Fibroblast of the conjunctiva (primary cell): ENCODE measurements at regions not wholly inside any gene's neighbourhood (a gene's known extent, or its start where the extent isn't known, plus 50 kb on each side); places are given as distances from the start of the nearest gene placed in this dataset.
"Not testable (repeated sequence)": the region's sequence is repeated elsewhere in the genome, so short reads cannot be mapped to it uniquely, and the experiment has no call there.

Source experiments
- DNase-seq: peaks from one replicate; pipeline ENCODE4 v3.0.0-alpha.2; 2010; ENCODE audit warnings: low read depth

- no peak for DNase-seq
These were observed 144.1 kb upstream of the PDE7B start for GRCh38 chr6:135707426-135707825.

- no peak for DNase-seq
These were observed 141.5 kb upstream of the PDE7B start for GRCh38 chr6:135710042-135710441.

- DNase-seq = no peak
These were observed 129.3 kb upstream of the PDE7B start for GRCh38 chr6:135722190-135722589.

- peak; percentile 47 for DNase-seq
These were observed 128.8 kb upstream of the PDE7B start for GRCh38 chr6:135722679-135723078.

- no peak for DNase-seq
These were observed 122.9 kb upstream of the PDE7B start for GRCh38 chr6:135728589-135728988.

- no peak for DNase-seq
These were observed 120.4 kb upstream of the PDE7B start for GRCh38 chr6:135731116-135731515.

GRCh38 chr6:135736351-135736750, 115.2 kb upstream of the PDE7B start:
- DNase-seq = not testable (repeated sequence)

GRCh38 chr6:135738636-135739035, 112.9 kb upstream of the PDE7B start:
- no peak for DNase-seq

GRCh38 chr6:135739288-135739687, 112.2 kb upstream of the PDE7B start:
- no peak for DNase-seq

- no peak for DNase-seq
These were observed 110.9 kb upstream of the PDE7B start for GRCh38 chr6:135740580-135740979.

GRCh38 chr6:135743476-135743875, 108.0 kb upstream of the PDE7B start:
- DNase-seq = no peak

- no peak for DNase-seq
These were observed 103.3 kb upstream of the PDE7B start for GRCh38 chr6:135748189-135748588.

- no peak for DNase-seq
These were observed 101.4 kb upstream of the PDE7B start for GRCh38 chr6:135750081-135750480.

- no peak for DNase-seq
These were observed 98.3 kb upstream of the PDE7B start for GRCh38 chr6:135753196-135753595.

GRCh38 chr6:135759831-135760230, 91.7 kb upstream of the PDE7B start:
- no peak for DNase-seq

GRCh38 chr6:135774006-135774405, 77.5 kb upstream of the PDE7B start:
- DNase-seq = no peak

GRCh38 chr6:135779213-135779612, 72.3 kb upstream of the PDE7B start:
- DNase-seq = no peak

GRCh38 chr6:135780326-135780725, 71.2 kb upstream of the PDE7B start:
- DNase-seq = no peak

GRCh38 chr6:135782546-135782945, 69.0 kb upstream of the PDE7B start:
- no peak for DNase-seq

GRCh38 chr6:135784507-135784906, 67.0 kb upstream of the PDE7B start:
- no peak for DNase-seq

- DNase-seq = no peak
These were observed 62.0 kb upstream of the PDE7B start for GRCh38 chr6:135789375-135790050.

GRCh38 chr6:135791441-135791840, 60.1 kb upstream of the PDE7B start:
- DNase-seq = no peak

GRCh38 chr6:135796643-135797305, 54.7 kb upstream of the PDE7B start:
- no peak for DNase-seq

GRCh38 chr6:135797361-135797760, 54.1 kb upstream of the PDE7B start:
- DNase-seq = no peak
